Bronchial epithelial cell (primary cell): ENCODE measurements at regions not wholly inside any gene's neighbourhood (a gene's known extent, or its start where the extent isn't known, plus 50 kb on each side); places are given as distances from the start of the nearest gene placed in this dataset.
A peak's percentile ranks its signal among the peaks of the same experiment; 100 is the strongest.

Experiments
- DNase-seq: peaks from one replicate; pipeline ENCODE4 v3.0.0-alpha.2; 2010; ENCODE audit warnings: low read depth
- FAIRE-seq: peaks from 2 replicates; lab custom pipeline; 2011; peaks lifted over from hg19 to GRCh38; lab: Jason Lieb, UNC
- H3K27me3 ChIP-seq: 2 replicates; pipeline ENCODE4 v1.5.1; 2011; ENCODE audit warnings: low read length; ENCODE audit not compliant: control insufficient read depth, insufficient read depth
- H3K36me3 ChIP-seq: 2 replicates; pipeline ENCODE4 v1.5.1; 2011; ENCODE audit warnings: low read length; ENCODE audit not compliant: control insufficient read depth, insufficient read depth
- H3K4me3 ChIP-seq: 2 replicates; pipeline ENCODE4 v1.5.1; 2011; ENCODE audit warnings: mild to moderate bottlenecking, low read depth, low read length, control low read depth
- CTCF ChIP-seq: IDR thresholded peaks from 2 replicates; pipeline ENCODE4 v1.5.1; 2011; ENCODE audit warnings: mild to moderate bottlenecking, moderate library complexity, low read length, control low read depth, inconsistent platforms; ENCODE audit not compliant: insufficient read depth, severe bottlenecking

GRCh38 chr3:152100491-152101132, 168.1 kb upstream of the MBNL1 start:
- peak; percentile 56 for DNase-seq
- H3K27me3 ChIP-seq = no peaks in the 10 kb centered on the region
- FAIRE-seq = no peak
- no peak for TF ChIP-seq CTCF
- no peak overlapping the region for H3K4me3 ChIP-seq
- H3K36me3 ChIP-seq = no peaks in the 10 kb centered on the region

GRCh38 chr3:152102410-152102809, 166.3 kb upstream of the MBNL1 start:
- no peak for TF ChIP-seq CTCF
- no peaks in the 10 kb centered on the region for H3K27me3 ChIP-seq
- no peaks in the 10 kb centered on the region for H3K36me3 ChIP-seq
- FAIRE-seq = no peak
- H3K4me3 ChIP-seq = no peak overlapping the region
- DNase-seq = no peak

GRCh38 chr3:152103257-152103656, 165.5 kb upstream of the MBNL1 start:
- no peaks in the 10 kb centered on the region for H3K36me3 ChIP-seq
- H3K4me3 ChIP-seq = no peak overlapping the region
- TF ChIP-seq CTCF = no peak
- DNase-seq (no peak), FAIRE-seq (no peak)
- no peaks in the 10 kb centered on the region for H3K27me3 ChIP-seq

- DNase-seq = no peak
- peak; percentile 88 for FAIRE-seq
These were observed 163.8 kb upstream of the MBNL1 start for GRCh38 chr3:152104847-152105415.

GRCh38 chr3:152105446-152105845, 163.3 kb upstream of the MBNL1 start:
- no peak for DNase-seq
- FAIRE-seq = no peak
- H3K27me3 ChIP-seq = no peaks in the 10 kb centered on the region
- no peaks in the 10 kb centered on the region for H3K36me3 ChIP-seq
- no peak for TF ChIP-seq CTCF
- no peak overlapping the region for H3K4me3 ChIP-seq

More at GRCh38 chr3:152104847-152105415, 163.8 kb upstream of the MBNL1 start:
- H3K36me3 ChIP-seq = no peaks in the 10 kb centered on the region
- no peak for TF ChIP-seq CTCF
- H3K4me3 ChIP-seq = no peak overlapping the region
- H3K27me3 ChIP-seq = no peaks in the 10 kb centered on the region
